HEK293T (cell line): ENCODE measurements at regions not wholly inside any gene's neighbourhood (a gene's known extent, or its start where the extent isn't known, plus 50 kb on each side); places are given as distances from the start of the nearest gene placed in this dataset.

Source experiments
- ELF4 ChIP-seq: fragments of 450-650 bp; IDR thresholded peaks from 2 replicates; pipeline ENCODE4 v1.6.1; 2017; ENCODE audit warnings: antibody characterized with exemption
- PKNOX1 ChIP-seq: fragments of 450-650 bp; IDR thresholded peaks from 2 replicates; pipeline ENCODE4 v1.6.1; 2016
- SP1 ChIP-seq: fragments of 450-650 bp; IDR thresholded peaks from 2 replicates; pipeline ENCODE4 v1.6.1; 2017
- SUZ12 ChIP-seq: fragments of 450-650 bp; IDR thresholded peaks from 2 replicates; pipeline ENCODE4 v1.6.1; 2016; ENCODE audit warnings: mild to moderate bottlenecking
- ZNF384 ChIP-seq: fragments of 450-650 bp; IDR thresholded peaks from 2 replicates; pipeline ENCODE4 v1.6.1; 2016

- TF ChIP-seq PKNOX1 (no peak), SP1 (no peak), ZNF384 (no peak), SUZ12 (no peak), ELF4 (no peak)
Measured at GRCh38 chr9:107177243-107177839, 105.7 kb upstream of the RAD23B start.
